Panc1 (cell line): ENCODE measurements at regions not wholly inside any gene's neighbourhood (a gene's known extent, or its start where the extent isn't known, plus 50 kb on each side); places are given as distances from the start of the nearest gene placed in this dataset.

Source experiments
- ATAC-seq: fragments of 200-7000 bp; cut with Tn5 transposase; 2 replicates; pipeline ENCODE4 v1.9.1; 2020; ENCODE audit warnings: mild to moderate bottlenecking, moderate library complexity
- BruUV-seq: library from RNA; stranded (reverse); fragments of 400-500 nt; replicated peaks from 2 replicates; lab custom pipeline; 2021; lab: Mats Ljungman, UMichigan
- CTCF ChIA-PET: fragments of 300-600 bp; sonication (Branson Sonifier 250); formaldehyde crosslinking; loops from one replicate; lab custom pipeline; 2022; ENCODE audit warnings: antibody characterized with exemption; lab: Charles Lee
- POLR2A ChIA-PET: fragments of 300-600 bp; sonication (Branson Sonifier 250); formaldehyde crosslinking; loops from one replicate; lab custom pipeline; 2022; ENCODE audit warnings: antibody characterized with exemption; lab: Charles Lee
- DNase-seq: peaks from one replicate; pipeline ENCODE4 v3.0.0-alpha.2; 2010; ENCODE audit warnings: low read depth, low spot score
- H3K27ac ChIP-seq: 2 replicates; pipeline ENCODE4 v1.5.1; 2011; ENCODE audit warnings: mild to moderate bottlenecking, low read length, inconsistent platforms
- H3K27me3 ChIP-seq: fragments of 200-500 bp; sonication (Bioruptor generic); 2 replicates; pipeline ENCODE4 v1.6.0; 2014; ENCODE audit warnings: low read length, inconsistent platforms; ENCODE audit not compliant: control insufficient read depth, insufficient read depth
- H3K36me3 ChIP-seq: fragments of 200-500 bp; sonication (Bioruptor generic); 2 replicates; pipeline ENCODE4 v1.5.1; 2014; ENCODE audit warnings: inconsistent platforms, mild to moderate bottlenecking, low read length, moderate library complexity; ENCODE audit not compliant: control insufficient read depth, insufficient read depth
- H3K4me1 ChIP-seq: 2 replicates; pipeline ENCODE4 v1.5.1; 2011; ENCODE audit warnings: inconsistent platforms, mild to moderate bottlenecking, low read length, moderate library complexity; ENCODE audit not compliant: control insufficient read depth, insufficient read depth
- H3K4me3 ChIP-seq, 2 experiments: 2 replicates each; pipeline ENCODE4 v1.5.1; 2011 to 2012; ENCODE audit warnings: low read depth in 2 of 2, low read length in 2 of 2, mild to moderate bottlenecking in 2 of 2, inconsistent platforms in 1 of 2, moderate library complexity in 1 of 2
- H3K9me3 ChIP-seq: fragments of 200-500 bp; sonication (Bioruptor generic); 2 replicates; pipeline ENCODE4 v1.5.1; 2014; ENCODE audit warnings: low read depth, mild to moderate bottlenecking, inconsistent platforms, low read length, moderate library complexity; ENCODE audit not compliant: control insufficient read depth, insufficient read depth
- POLR2AphosphoS5 ChIP-seq: IDR thresholded peaks from 2 replicates; pipeline ENCODE4 v1.6.1; 2012; ENCODE audit warnings: mild to moderate bottlenecking, low read depth, low read length, moderate library complexity
- SIN3A ChIP-seq: IDR thresholded peaks from 2 replicates; pipeline ENCODE4 v1.6.1; 2012; ENCODE audit warnings: low read depth, mild to moderate bottlenecking, low read length, moderate library complexity, borderline replicate concordance; ENCODE audit not compliant: insufficient read depth
- TCF7L2 ChIP-seq: IDR thresholded peaks from 2 replicates; pipeline ENCODE4 v1.6.1; 2011; ENCODE audit warnings: mild to moderate bottlenecking, low read depth, low read length, inconsistent platforms
- in situ Hi-C: cut with HindIII; loops from 2 replicates; pipeline ENCODE4 v1.10.0; 2016; ENCODE audit warnings: low sequenced_read_pairs, low pct_unique_long_range_greater_than_20kb
- intact Hi-C: fragments of 100-400 bp; cut with micrococcal nuclease; formaldehyde crosslinking; loops from one replicate; pipeline ENCODE4 v1.10.0; 2022; ENCODE audit not compliant: unreplicated experiment
- TF ChIP-seq, protein P1 (sequence below): fragments of 450-650 bp; IDR thresholded peaks from 2 replicates; pipeline ENCODE4 v1.5.1; 2017; ENCODE audit warnings: mild to moderate bottlenecking
- TF ChIP-seq, protein P2 (sequence below), 2 experiments: IDR thresholded peaks; 2 replicates each; pipeline ENCODE4 v1.6.1; 2011 to 2012; ENCODE audit warnings: low read depth in 2 of 2, control low read depth in 1 of 2, low read length in 1 of 2, mild to moderate bottlenecking in 1 of 2, moderate library complexity in 1 of 2; ENCODE audit not compliant: insufficient read depth in 1 of 2

DNA sequence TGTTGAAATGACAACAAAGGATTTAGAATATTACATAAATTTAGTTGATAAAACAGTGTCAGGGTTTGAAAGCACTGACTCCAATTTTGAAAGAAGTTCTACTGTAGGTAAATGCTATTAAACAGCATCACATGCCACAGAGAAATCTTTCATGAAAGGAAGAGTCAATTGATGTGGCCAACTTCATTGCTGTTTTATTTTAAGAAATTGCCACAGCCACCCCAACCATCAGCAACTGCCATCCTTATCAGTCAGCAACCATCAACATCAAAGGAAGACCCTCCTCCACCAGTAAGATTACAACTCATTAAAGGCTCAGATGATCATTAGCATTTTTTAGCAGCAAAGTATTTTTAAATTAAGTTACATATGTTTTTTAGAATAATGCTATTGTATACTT, 54.6 kb upstream of the RAB9B start:
- Histone ChIP-seq H3K27ac (no peak overlapping the region), H3K9me3 (no peaks in the 10 kb centered on the region), H3K27me3 (no peaks in the 10 kb centered on the region), H3K4me1 (no peaks in the 10 kb centered on the region; the same call in 1 of the 2 replicates), H3K36me3 (no peaks in the 10 kb centered on the region), H3K4me3 (no peak overlapping the region)
- ChIA-PET POLR2A (no interaction called here), CTCF (no interaction called here)
- intact Hi-C loops: no loop called here
- TF ChIP-seq, protein P1, sequence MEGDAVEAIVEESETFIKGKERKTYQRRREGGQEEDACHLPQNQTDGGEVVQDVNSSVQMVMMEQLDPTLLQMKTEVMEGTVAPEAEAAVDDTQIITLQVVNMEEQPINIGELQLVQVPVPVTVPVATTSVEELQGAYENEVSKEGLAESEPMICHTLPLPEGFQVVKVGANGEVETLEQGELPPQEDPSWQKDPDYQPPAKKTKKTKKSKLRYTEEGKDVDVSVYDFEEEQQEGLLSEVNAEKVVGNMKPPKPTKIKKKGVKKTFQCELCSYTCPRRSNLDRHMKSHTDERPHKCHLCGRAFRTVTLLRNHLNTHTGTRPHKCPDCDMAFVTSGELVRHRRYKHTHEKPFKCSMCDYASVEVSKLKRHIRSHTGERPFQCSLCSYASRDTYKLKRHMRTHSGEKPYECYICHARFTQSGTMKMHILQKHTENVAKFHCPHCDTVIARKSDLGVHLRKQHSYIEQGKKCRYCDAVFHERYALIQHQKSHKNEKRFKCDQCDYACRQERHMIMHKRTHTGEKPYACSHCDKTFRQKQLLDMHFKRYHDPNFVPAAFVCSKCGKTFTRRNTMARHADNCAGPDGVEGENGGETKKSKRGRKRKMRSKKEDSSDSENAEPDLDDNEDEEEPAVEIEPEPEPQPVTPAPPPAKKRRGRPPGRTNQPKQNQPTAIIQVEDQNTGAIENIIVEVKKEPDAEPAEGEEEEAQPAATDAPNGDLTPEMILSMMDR: no peak
- TF ChIP-seq, protein P2, sequence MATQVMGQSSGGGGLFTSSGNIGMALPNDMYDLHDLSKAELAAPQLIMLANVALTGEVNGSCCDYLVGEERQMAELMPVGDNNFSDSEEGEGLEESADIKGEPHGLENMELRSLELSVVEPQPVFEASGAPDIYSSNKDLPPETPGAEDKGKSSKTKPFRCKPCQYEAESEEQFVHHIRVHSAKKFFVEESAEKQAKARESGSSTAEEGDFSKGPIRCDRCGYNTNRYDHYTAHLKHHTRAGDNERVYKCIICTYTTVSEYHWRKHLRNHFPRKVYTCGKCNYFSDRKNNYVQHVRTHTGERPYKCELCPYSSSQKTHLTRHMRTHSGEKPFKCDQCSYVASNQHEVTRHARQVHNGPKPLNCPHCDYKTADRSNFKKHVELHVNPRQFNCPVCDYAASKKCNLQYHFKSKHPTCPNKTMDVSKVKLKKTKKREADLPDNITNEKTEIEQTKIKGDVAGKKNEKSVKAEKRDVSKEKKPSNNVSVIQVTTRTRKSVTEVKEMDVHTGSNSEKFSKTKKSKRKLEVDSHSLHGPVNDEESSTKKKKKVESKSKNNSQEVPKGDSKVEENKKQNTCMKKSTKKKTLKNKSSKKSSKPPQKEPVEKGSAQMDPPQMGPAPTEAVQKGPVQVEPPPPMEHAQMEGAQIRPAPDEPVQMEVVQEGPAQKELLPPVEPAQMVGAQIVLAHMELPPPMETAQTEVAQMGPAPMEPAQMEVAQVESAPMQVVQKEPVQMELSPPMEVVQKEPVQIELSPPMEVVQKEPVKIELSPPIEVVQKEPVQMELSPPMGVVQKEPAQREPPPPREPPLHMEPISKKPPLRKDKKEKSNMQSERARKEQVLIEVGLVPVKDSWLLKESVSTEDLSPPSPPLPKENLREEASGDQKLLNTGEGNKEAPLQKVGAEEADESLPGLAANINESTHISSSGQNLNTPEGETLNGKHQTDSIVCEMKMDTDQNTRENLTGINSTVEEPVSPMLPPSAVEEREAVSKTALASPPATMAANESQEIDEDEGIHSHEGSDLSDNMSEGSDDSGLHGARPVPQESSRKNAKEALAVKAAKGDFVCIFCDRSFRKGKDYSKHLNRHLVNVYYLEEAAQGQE (IDR thresholded peaks at IDR 0.05; ENCODE audit: insufficient read depth in 1 of 2, low read depth in 2 of 2, low read length in 1 of 2): no peak
- TF ChIP-seq POLR2AphosphoS5 (no peak), SIN3A (no peak), TCF7L2 (no peak)
- BruUV-seq: no TSS peak
- DNase-seq (no peak), ATAC-seq (no peak)
- in situ Hi-C loops: no loop called here

DNA sequence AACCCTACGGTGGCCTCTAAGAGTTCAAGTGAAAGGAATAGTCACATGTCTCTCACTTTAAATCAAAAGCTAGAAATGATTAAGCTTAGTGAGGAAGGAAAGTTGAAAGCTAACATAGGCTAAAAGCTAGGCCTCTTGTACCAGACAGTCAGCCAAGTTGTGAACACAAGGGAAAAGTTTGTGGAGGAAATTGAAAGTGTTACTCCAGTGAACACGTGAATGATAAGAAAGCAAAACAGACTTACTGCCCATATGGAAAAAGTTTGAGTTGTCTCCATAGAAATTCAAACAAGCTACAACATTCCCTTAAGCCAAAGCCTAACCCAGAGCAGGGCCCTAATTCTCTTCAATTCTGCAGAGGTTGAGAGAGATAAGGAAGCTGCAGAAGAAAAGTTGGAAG, 51.5 kb upstream of the RAB9B start:
- CTCF ChIA-PET: no interaction called here
- Histone ChIP-seq H3K4me1 (no peaks in the 10 kb centered on the region; the same call in 1 of the 2 replicates), H3K27ac (no peak overlapping the region), H3K4me3 (no peak overlapping the region), H3K27me3 (no peaks in the 10 kb centered on the region), H3K36me3 (no peaks in the 10 kb centered on the region), H3K9me3 (no peaks in the 10 kb centered on the region)
- ATAC-seq (no peak), DNase-seq (no peak)
- BruUV-seq: no TSS peak
- intact Hi-C loops: no loop called here
- in situ Hi-C loops: no loop called here
- POLR2A ChIA-PET: no interaction called here
- TF ChIP-seq SIN3A: no peak
- TF ChIP-seq POLR2AphosphoS5: no peak
- TF ChIP-seq TCF7L2: no peak
- TF ChIP-seq, protein P2 (IDR thresholded peaks at IDR 0.05; ENCODE audit: insufficient read depth in 1 of 2, low read depth in 2 of 2, low read length in 1 of 2): no peak
- TF ChIP-seq, protein P1: no peak
